ENCODE measurements at regions not wholly inside any gene's neighbourhood (a gene's known extent, or its start where the extent isn't known, plus 50 kb on each side); places are given as distances from the start of the nearest gene placed in this dataset.

- Mint-ChIP-seq H3K4me3 (ENCODE audit: low read depth) (no peak overlapping the region), H3K9me3 (ENCODE audit: low read depth) (no peaks in the 10 kb centered on the region), H3K27ac (no peak overlapping the region)
These were observed 54.7 kb upstream of the NECTIN1 start for GRCh38 chr11:119783466-119784400.

GRCh38 chr11:119782739-119783072 is 53.7 kb upstream of the NECTIN1 start:
- H3K4me1 Mint-ChIP-seq (ENCODE audit: low read depth), result no peaks in the 10 kb centered on the region
- H3K27ac Mint-ChIP-seq, result no peak overlapping the region
- no peak overlapping the region for H3K4me3 Mint-ChIP-seq (ENCODE audit: low read depth)
- no peak for TF ChIP-seq CTCF (IDR thresholded peaks at IDR 0.05; ENCODE audit: unreplicated experiment)
- H3K36me3 Mint-ChIP-seq (ENCODE audit: insufficient read depth), result no peaks in the 10 kb centered on the region
- H3K9me3 Mint-ChIP-seq (ENCODE audit: low read depth), result no peaks in the 10 kb centered on the region
- DNase-seq (ENCODE audit: low spot score, unreplicated experiment), result no peak
- peaks cover 15% of the 10 kb centered on the region for H3K27me3 Mint-ChIP-seq

More at GRCh38 chr11:119783466-119784400, 54.7 kb upstream of the NECTIN1 start:
- TF ChIP-seq CTCF (IDR thresholded peaks at IDR 0.05; ENCODE audit: unreplicated experiment), result no peak
- no peak for DNase-seq (ENCODE audit: low spot score, unreplicated experiment)
- Mint-ChIP-seq H3K36me3 (ENCODE audit: insufficient read depth) (no peaks in the 10 kb centered on the region), H3K27me3 (peaks cover 15% of the 10 kb centered on the region), H3K4me1 (ENCODE audit: low read depth) (no peaks in the 10 kb centered on the region)

GRCh38 chr11:119782006-119782738 is 53.2 kb upstream of the NECTIN1 start:
- Mint-ChIP-seq H3K9me3 (ENCODE audit: low read depth) (no peaks in the 10 kb centered on the region), H3K27ac (no peak overlapping the region), H3K4me1 (ENCODE audit: low read depth) (no peaks in the 10 kb centered on the region), H3K36me3 (ENCODE audit: insufficient read depth) (no peaks in the 10 kb centered on the region), H3K4me3 (ENCODE audit: low read depth) (no peak overlapping the region), H3K27me3 (peaks cover 17% of the 10 kb centered on the region)
- TF ChIP-seq CTCF (IDR thresholded peaks at IDR 0.05; ENCODE audit: unreplicated experiment), result no peak
- no peak for DNase-seq (ENCODE audit: low spot score, unreplicated experiment)

GRCh38 chr11:119780222-119780953 is 51.4 kb upstream of the NECTIN1 start:
- DNase-seq (ENCODE audit: low spot score, unreplicated experiment), result no peak
- H3K27ac Mint-ChIP-seq, result no peak overlapping the region
- no peaks in the 10 kb centered on the region for H3K9me3 Mint-ChIP-seq (ENCODE audit: low read depth)
- peaks cover 32% of the 10 kb centered on the region for H3K27me3 Mint-ChIP-seq
- H3K4me1 Mint-ChIP-seq (ENCODE audit: low read depth), result no peaks in the 10 kb centered on the region
- H3K36me3 Mint-ChIP-seq (ENCODE audit: insufficient read depth), result no peaks in the 10 kb centered on the region
- TF ChIP-seq CTCF (IDR thresholded peaks at IDR 0.05; ENCODE audit: unreplicated experiment), result no peak
- H3K4me3 Mint-ChIP-seq (ENCODE audit: low read depth), result no peak overlapping the region
